DMS 273 (cell line): ENCODE measurements at regions not wholly inside any gene's neighbourhood (a gene's known extent, or its start where the extent isn't known, plus 50 kb on each side); places are given as distances from the start of the nearest gene placed in this dataset.
A peak's percentile ranks its signal among the peaks of the same experiment; 100 is the strongest.
"Not testable (repeated sequence)": the region's sequence is repeated elsewhere in the genome, so short reads cannot be mapped to it uniquely, and the experiment has no call there.

Experiments used
- DNase-seq: peaks from one replicate; lab custom pipeline; 2025; ENCODE audit not compliant: unreplicated experiment; lab: John Stamatoyannopoulos, UW

- DNase-seq = no peak
These were observed 92.3 kb downstream of the BLID start for GRCh38 chr11:122023614-122024250.

- no peak for DNase-seq
These were observed 93.4 kb downstream of the BLID start for GRCh38 chr11:122022646-122023045.

- peak; percentile 16 for DNase-seq
These were observed 95.1 kb downstream of the BLID start for GRCh38 chr11:122020902-122021301.

GRCh38 chr11:122019908-122020694 is 95.9 kb downstream of the BLID start:
- DNase-seq = no peak

- DNase-seq = peak; percentile 66
These were observed 108.4 kb downstream of the BLID start for GRCh38 chr11:122007601-122008071.

GRCh38 chr11:122004446-122004845 is 111.6 kb downstream of the BLID start:
- DNase-seq = no peak

- no peak for DNase-seq
These were observed 113.1 kb downstream of the BLID start for GRCh38 chr11:122002926-122003325.

GRCh38 chr11:122002047-122002446 is 114.0 kb downstream of the BLID start:
- no peak for DNase-seq

- DNase-seq = no peak
These were observed 116.4 kb downstream of the BLID start for GRCh38 chr11:121999651-122000050.

GRCh38 chr11:121996574-121996973 is 119.4 kb downstream of the BLID start:
- DNase-seq = no peak

GRCh38 chr11:121983901-121984300 is 132.1 kb downstream of the BLID start:
- DNase-seq = no peak

GRCh38 chr11:121977914-121978313 is 138.1 kb downstream of the BLID start:
- DNase-seq = not testable (repeated sequence)

- no peak for DNase-seq
These were observed 147.4 kb downstream of the BLID start for GRCh38 chr11:121968638-121969037.

- DNase-seq = no peak
These were observed 148.8 kb downstream of the BLID start for GRCh38 chr11:121967131-121967704.

GRCh38 chr11:121965330-121965729 is 150.7 kb downstream of the BLID start:
- no peak for DNase-seq

GRCh38 chr11:121964591-121964990 is 151.4 kb downstream of the BLID start:
- peak; percentile 14 for DNase-seq

- DNase-seq = not testable (repeated sequence)
These were observed 152.2 kb downstream of the BLID start for GRCh38 chr11:121963846-121964245.

GRCh38 chr11:121961321-121961801 is 154.7 kb downstream of the BLID start:
- DNase-seq = no peak

- DNase-seq = no peak
These were observed 157.1 kb downstream of the BLID start for GRCh38 chr11:121958971-121959325.

GRCh38 chr11:121958323-121958970 is 157.6 kb downstream of the BLID start:
- DNase-seq = no peak

GRCh38 chr11:121953122-121953521 is 162.9 kb downstream of the BLID start:
- DNase-seq = no peak
